ENCODE measurements at regions not wholly inside any gene's neighbourhood (a gene's known extent, or its start where the extent isn't known, plus 50 kb on each side); places are given as distances from the start of the nearest gene placed in this dataset.

DNA sequence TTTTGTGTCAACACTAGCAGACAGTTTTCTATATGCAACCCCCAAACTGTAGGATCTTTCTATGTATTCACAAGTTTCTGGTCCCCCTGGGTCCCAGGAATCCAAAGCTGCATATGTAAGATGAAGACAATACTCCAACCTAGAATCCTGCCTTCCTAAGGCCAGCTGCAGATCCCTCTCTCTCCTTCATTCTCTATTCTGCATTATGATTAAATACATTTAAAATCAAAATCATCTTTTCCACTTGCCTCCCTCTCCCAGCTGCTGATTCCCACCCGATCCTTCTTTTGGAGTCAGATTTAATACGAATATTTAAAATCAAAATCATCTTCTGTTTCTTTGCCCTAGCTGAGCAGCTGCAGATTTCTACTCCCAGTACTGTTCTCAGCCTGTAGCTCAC lies 783.0 kb upstream of the ZEB2 start:
- peaks cover 15% of the 10 kb centered on the region for H3K27me3 Mint-ChIP-seq (ENCODE audit: insufficient read depth)
- intact Hi-C loops (cut with micrococcal nuclease) = no loop called here
- no peaks in the 10 kb centered on the region for H3K36me3 Mint-ChIP-seq (ENCODE audit: low read depth)
- no peak for DNase-seq (ENCODE audit: low spot score)
- H3K4me1 Mint-ChIP-seq (ENCODE audit: low read depth) = no peaks in the 10 kb centered on the region
- no peak overlapping the region for H3K4me3 Mint-ChIP-seq
- no peaks in the 10 kb centered on the region for H3K9me3 Mint-ChIP-seq
- H3K27ac Mint-ChIP-seq = no peak overlapping the region

DNA sequence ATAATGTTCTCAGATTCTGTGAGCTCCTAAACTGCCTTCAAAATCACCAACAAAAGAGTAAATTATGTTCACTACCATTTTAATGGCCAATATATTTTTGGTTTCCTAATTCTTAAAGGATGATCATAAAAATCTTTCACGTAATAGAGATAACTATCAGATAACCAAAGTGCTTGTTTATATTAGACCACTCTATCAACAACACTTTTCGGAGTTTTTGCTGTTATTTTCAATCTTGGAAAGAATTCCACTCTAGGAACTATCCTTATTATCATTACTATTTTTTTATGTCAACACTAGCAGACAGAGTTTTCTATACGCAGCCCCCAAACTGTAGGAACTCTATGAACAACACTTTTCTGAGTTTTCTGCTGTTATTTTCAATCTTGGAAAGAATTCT lies 782.5 kb upstream of the ZEB2 start:
- Mint-ChIP-seq H3K27ac (no peak overlapping the region), H3K27me3 (ENCODE audit: insufficient read depth) (peaks cover 12% of the 10 kb centered on the region), H3K4me1 (ENCODE audit: low read depth) (no peaks in the 10 kb centered on the region), H3K36me3 (ENCODE audit: low read depth) (no peaks in the 10 kb centered on the region), H3K4me3 (no peak overlapping the region), H3K9me3 (no peaks in the 10 kb centered on the region)
- intact Hi-C loops (cut with micrococcal nuclease) = no loop called here
- no peak for DNase-seq (ENCODE audit: low spot score)

DNA sequence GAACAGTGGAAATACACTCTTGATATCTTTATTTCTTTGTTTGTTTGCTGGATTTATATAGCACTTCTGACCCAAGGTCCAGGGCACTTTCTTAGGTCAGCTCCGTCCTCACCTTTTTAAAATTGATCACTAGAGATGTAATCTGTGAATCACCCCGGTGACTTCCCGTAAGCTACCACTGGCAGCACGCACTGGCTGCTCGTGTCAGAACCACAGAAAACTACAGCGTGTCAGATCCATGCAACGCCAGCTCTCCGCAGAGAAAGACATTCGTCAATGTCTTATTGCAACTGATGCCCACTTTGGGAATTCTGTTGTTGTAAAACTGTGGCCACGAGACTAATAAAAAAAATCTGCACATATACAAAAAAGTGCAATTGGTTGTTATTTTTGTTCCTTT lies 779.4 kb upstream of the ZEB2 start:
- Mint-ChIP-seq H3K9me3 (no peaks in the 10 kb centered on the region), H3K27me3 (ENCODE audit: insufficient read depth) (peaks cover 6% of the 10 kb centered on the region), H3K4me1 (ENCODE audit: low read depth) (no peaks in the 10 kb centered on the region), H3K27ac (no peak overlapping the region), H3K4me3 (no peak overlapping the region), H3K36me3 (ENCODE audit: low read depth) (no peaks in the 10 kb centered on the region)
- no peak for DNase-seq (ENCODE audit: low spot score)
- intact Hi-C loops (cut with micrococcal nuclease) = no loop called here

DNA sequence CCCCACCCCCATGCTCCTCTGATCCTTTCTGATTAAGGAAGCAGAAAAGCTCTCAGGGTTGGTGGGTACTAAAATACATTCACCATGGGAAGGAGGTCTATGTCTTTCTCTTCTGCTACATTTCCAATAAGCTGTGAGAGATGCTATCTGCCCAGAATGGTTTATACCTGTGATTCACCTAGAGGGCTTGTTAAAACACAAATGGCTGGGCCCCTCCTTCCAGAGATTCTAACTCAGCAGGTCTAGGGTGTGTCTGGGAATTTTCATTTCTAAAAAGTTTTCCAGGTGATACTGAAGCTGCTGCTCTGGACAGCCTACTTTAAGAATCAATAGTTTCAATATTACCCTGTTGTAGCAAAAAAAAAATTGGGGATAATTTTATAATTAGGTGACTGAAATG lies 772.2 kb upstream of the ZEB2 start:
- Mint-ChIP-seq H3K27ac (no peak overlapping the region), H3K4me3 (no peak overlapping the region), H3K27me3 (ENCODE audit: insufficient read depth) (peaks cover 6% of the 10 kb centered on the region), H3K36me3 (ENCODE audit: low read depth) (no peaks in the 10 kb centered on the region), H3K4me1 (ENCODE audit: low read depth) (no peaks in the 10 kb centered on the region), H3K9me3 (no peaks in the 10 kb centered on the region)
- no peak for DNase-seq (ENCODE audit: low spot score)
- intact Hi-C loops (cut with micrococcal nuclease) = no loop called here

DNA sequence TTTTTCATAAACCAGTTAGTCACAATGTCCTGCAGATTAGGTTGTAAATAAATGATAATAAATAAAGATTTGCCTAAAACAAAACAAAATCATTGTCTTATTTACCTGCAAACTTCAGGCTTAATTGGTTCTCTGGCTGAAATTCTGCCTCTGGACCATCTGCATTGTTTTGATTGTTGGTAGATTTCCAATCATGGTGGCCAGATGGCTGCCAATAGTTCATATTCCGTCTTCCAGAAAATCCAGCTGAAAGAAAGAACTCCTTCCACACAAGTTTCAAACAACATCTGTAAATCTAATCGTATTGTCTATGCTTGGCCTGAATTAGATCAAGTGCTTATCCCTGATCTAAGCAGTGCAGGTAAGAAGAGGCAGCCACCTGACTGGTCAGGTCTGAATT lies 771.1 kb upstream of the ZEB2 start:
- Mint-ChIP-seq H3K9me3 (no peaks in the 10 kb centered on the region), H3K27me3 (ENCODE audit: insufficient read depth) (peaks cover 6% of the 10 kb centered on the region), H3K36me3 (ENCODE audit: low read depth) (no peaks in the 10 kb centered on the region), H3K4me1 (ENCODE audit: low read depth) (no peaks in the 10 kb centered on the region), H3K4me3 (no peak overlapping the region), H3K27ac (no peak overlapping the region)
- intact Hi-C loops (cut with micrococcal nuclease) = no loop called here
- no peak for DNase-seq (ENCODE audit: low spot score)

DNA sequence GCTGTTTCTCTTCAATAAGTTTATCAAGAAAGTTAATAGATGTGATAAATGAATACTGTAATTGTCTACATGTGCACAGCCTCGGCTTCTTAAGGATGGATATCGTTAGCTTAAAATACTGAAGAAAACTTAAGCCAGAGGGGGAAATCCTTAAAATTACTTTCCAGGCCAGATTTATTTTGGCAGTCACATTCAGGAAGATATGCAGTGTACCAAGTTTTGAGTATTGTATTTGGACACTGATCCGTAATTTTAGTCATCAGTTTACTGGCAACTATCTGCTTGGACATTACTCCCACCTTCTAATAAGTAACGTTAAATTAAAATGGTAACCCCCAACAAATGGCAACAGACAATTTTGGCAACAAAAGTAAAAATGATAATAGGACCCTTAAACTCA lies 770.0 kb upstream of the ZEB2 start:
- Mint-ChIP-seq H3K27me3 (ENCODE audit: insufficient read depth) (peaks cover 6% of the 10 kb centered on the region), H3K4me3 (no peak overlapping the region), H3K9me3 (no peaks in the 10 kb centered on the region), H3K4me1 (ENCODE audit: low read depth) (no peaks in the 10 kb centered on the region), H3K36me3 (ENCODE audit: low read depth) (no peaks in the 10 kb centered on the region), H3K27ac (no peak overlapping the region)
- intact Hi-C loops (cut with micrococcal nuclease) = no loop called here
- no peak for DNase-seq (ENCODE audit: low spot score)

DNA sequence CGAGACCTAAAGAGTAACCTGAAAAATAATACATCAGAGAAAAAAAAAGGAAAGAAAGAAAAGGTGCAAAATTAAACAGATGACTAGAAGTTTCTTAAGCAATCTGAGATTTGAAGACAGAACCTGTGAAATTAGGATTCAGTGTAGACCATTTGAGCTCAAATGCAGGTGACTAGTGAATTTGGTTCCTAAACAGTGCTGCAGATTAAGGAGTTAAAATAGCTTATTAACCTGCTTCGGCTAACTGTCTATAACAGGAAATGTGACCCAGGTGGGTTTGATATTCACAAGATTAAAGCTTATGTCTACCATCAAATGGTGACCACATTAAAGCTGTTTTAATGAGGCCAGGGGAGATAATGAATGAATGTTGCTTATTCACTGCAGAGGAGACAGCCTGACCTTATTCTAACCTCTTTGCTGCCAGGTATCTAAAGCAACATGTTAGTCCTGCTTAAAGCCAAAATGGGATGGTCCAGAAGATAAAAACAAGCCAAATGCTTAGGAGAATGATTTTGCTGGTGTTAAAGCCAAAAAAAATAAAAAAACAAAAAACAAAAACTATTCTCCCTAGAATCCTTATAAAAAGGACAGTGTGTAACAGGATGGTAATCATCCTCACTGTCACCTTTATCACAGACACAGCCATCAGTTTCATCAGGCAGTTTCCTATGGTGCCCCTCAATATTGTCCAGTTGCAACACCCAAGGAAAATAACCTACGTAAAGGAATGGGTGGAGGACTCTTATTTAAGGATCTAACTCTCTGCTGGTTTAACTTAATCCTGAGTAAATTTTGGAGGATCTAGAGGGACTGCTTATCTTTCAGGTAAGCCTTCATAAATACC lies 769.0 kb upstream of the ZEB2 start:
- H3K9me3 Mint-ChIP-seq = no peaks in the 10 kb centered on the region
- intact Hi-C loops (cut with micrococcal nuclease) = no loop called here
- H3K27me3 Mint-ChIP-seq (ENCODE audit: insufficient read depth) = peaks cover 2% of the 10 kb centered on the region
- no peak overlapping the region for H3K27ac Mint-ChIP-seq
- H3K4me1 Mint-ChIP-seq (ENCODE audit: low read depth) = no peaks in the 10 kb centered on the region
- H3K4me3 Mint-ChIP-seq = no peak overlapping the region
- no peaks in the 10 kb centered on the region for H3K36me3 Mint-ChIP-seq (ENCODE audit: low read depth)
- no peak for DNase-seq (ENCODE audit: low spot score)

DNA sequence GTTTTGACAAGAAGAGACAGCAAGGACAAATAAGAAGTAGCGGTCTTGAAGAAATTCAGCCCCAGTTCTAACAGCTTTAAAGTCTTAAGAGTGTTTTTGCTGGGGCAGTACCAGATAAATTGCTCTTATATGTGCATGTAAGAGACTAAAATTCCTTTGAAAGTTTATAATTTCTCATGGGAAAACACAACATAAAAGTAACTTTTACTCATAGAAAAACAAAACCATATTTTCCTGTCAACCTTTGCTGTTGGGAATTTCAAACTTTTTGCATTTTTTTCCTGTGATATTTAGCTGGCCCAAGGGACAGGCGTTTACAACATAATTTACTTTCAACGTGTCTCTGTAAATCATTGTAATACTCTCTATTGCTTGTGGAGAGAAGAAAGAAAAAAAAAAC lies 767.8 kb upstream of the ZEB2 start:
- H3K36me3 Mint-ChIP-seq (ENCODE audit: low read depth) = no peaks in the 10 kb centered on the region
- no peaks in the 10 kb centered on the region for H3K9me3 Mint-ChIP-seq
- DNase-seq (ENCODE audit: low spot score) = no peak
- H3K4me1 Mint-ChIP-seq (ENCODE audit: low read depth) = no peaks in the 10 kb centered on the region
- no peak overlapping the region for H3K4me3 Mint-ChIP-seq
- intact Hi-C loops (cut with micrococcal nuclease) = no loop called here
- peaks cover 2% of the 10 kb centered on the region for H3K27me3 Mint-ChIP-seq (ENCODE audit: insufficient read depth)
- H3K27ac Mint-ChIP-seq = no peak overlapping the region

DNA sequence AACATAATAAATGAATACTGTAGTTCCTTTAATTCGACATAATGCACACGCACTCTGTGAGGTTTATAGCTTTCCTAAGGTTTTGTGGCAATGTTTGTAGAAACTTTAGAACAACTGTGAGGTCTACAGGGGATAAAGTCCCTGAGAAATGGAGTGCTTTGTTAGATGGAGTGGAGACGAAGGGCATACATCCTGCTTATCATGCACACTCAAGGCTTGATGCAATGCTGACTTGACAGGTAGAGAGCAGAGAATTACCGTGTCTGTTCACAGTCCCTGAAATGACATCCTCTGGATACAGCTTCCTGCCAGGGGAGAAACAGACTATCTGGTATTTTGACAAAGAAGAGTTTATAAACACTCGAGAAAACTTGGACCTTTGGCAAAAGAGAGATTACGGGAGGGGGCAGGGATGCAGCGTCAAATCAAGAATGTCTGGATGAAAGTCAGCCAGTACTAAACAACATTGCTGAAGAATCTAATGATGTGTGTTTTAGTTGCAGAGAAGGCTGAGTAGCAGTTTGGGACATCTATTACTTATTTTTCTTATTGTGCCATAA lies 766.9 kb upstream of the ZEB2 start:
- Mint-ChIP-seq H3K36me3 (ENCODE audit: low read depth) (no peaks in the 10 kb centered on the region), H3K9me3 (no peaks in the 10 kb centered on the region), H3K27me3 (ENCODE audit: insufficient read depth) (peaks cover 5% of the 10 kb centered on the region), H3K4me3 (no peak overlapping the region), H3K27ac (no peak overlapping the region), H3K4me1 (ENCODE audit: low read depth) (no peaks in the 10 kb centered on the region)
- intact Hi-C loops (cut with micrococcal nuclease) = no loop called here
- no peak for DNase-seq (ENCODE audit: low spot score)

DNA sequence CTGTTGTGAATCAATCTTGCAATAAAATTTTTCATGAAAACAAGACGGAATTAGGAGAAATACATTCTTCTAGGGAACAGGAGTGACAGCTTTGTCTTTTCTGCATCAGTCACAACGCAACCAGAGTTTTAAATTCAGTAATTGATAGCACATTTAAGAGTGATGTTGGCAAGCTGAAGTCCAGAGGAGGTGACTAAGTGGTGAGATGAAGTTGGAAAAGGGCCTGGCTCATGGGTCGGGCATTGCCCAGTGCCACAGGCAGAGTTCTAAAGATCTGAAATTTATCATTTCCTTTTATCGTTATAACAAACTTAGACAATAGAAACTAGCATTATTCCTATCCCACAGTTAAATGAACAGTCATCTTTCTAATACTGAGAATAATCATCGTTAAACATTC lies 764.6 kb upstream of the ZEB2 start:
- Mint-ChIP-seq H3K4me1 (ENCODE audit: low read depth) (no peaks in the 10 kb centered on the region), H3K36me3 (ENCODE audit: low read depth) (no peaks in the 10 kb centered on the region), H3K27me3 (ENCODE audit: insufficient read depth) (peaks cover 5% of the 10 kb centered on the region), H3K9me3 (no peaks in the 10 kb centered on the region), H3K27ac (no peak overlapping the region), H3K4me3 (no peak overlapping the region)
- DNase-seq (ENCODE audit: low spot score) = no peak
- intact Hi-C loops (cut with micrococcal nuclease) = no loop called here

DNA sequence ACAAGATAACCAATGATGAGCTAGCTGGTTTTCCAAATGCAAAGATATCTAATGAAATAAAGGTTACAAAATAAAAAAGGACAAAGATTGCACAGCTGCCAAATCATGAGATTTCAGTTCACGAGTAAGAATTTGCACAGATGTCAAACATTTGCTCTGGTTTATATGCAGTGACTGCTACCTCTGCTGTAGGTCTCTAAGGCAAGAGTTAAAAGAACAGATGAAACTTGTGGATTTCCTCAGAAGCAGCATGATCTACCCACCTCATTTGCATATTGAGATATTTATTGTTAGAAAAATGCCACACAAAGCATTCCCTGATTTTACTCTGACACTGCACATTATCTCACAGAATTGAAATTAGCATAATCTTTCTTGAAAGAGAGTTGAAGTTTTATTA lies 763.2 kb upstream of the ZEB2 start:
- Mint-ChIP-seq H3K36me3 (ENCODE audit: low read depth) (no peaks in the 10 kb centered on the region), H3K4me3 (no peak overlapping the region), H3K4me1 (ENCODE audit: low read depth) (no peaks in the 10 kb centered on the region), H3K27ac (no peak overlapping the region), H3K27me3 (ENCODE audit: insufficient read depth) (peaks cover 3% of the 10 kb centered on the region), H3K9me3 (no peaks in the 10 kb centered on the region)
- no peak for DNase-seq (ENCODE audit: low spot score)
- intact Hi-C loops (cut with micrococcal nuclease) = no loop called here

DNA sequence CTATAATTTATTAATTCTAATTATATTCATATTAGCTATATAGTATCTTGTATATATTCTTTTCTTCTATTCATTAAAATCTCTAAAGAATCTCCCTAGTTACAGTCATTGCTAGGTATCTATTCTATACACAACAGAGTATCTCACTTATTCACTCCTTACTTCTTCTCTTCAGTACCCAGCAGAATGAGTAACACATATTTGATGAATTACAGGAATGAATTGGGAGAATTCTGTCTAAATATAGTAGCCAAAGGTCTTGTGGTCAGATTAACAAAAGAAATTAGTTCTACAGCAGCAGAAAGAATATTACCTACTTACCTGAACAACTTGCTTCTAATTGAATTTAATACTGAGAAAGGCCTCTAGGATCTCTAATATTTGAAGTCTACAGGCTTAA lies 758.0 kb upstream of the ZEB2 start:
- no peak overlapping the region for H3K27ac Mint-ChIP-seq
- intact Hi-C loops (cut with micrococcal nuclease) = no loop called here
- no peak for DNase-seq (ENCODE audit: low spot score)
- no peak overlapping the region for H3K4me3 Mint-ChIP-seq
- H3K36me3 Mint-ChIP-seq (ENCODE audit: low read depth) = no peaks in the 10 kb centered on the region
- peaks cover 5% of the 10 kb centered on the region for H3K27me3 Mint-ChIP-seq (ENCODE audit: insufficient read depth)
- H3K9me3 Mint-ChIP-seq = no peaks in the 10 kb centered on the region
- no peaks in the 10 kb centered on the region for H3K4me1 Mint-ChIP-seq (ENCODE audit: low read depth)

DNA sequence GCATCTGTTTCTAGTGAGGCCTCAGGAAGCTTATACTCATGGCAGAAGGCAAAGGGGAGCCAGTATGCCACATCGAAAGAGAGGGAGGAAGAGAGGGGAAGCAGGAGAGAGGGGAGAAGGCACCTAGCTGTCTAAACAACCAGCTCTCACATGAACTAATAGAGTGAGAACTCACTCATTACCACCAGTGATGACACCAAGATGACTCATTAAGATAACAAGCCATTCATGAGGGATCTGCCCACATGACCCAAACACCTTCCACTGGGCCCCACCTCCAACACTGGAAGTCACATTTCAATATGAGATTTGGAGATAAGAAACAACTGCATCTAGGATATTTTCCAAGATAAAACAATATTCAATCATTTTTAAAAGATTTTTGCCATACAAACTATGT lies 753.9 kb upstream of the ZEB2 start:
- Mint-ChIP-seq H3K36me3 (ENCODE audit: low read depth) (no peaks in the 10 kb centered on the region), H3K27ac (no peak overlapping the region), H3K27me3 (ENCODE audit: insufficient read depth) (peaks cover 2% of the 10 kb centered on the region), H3K4me1 (ENCODE audit: low read depth) (no peaks in the 10 kb centered on the region), H3K4me3 (no peak overlapping the region), H3K9me3 (no peaks in the 10 kb centered on the region)
- intact Hi-C loops (cut with micrococcal nuclease) = no loop called here
- DNase-seq (ENCODE audit: low spot score) = no peak

DNA sequence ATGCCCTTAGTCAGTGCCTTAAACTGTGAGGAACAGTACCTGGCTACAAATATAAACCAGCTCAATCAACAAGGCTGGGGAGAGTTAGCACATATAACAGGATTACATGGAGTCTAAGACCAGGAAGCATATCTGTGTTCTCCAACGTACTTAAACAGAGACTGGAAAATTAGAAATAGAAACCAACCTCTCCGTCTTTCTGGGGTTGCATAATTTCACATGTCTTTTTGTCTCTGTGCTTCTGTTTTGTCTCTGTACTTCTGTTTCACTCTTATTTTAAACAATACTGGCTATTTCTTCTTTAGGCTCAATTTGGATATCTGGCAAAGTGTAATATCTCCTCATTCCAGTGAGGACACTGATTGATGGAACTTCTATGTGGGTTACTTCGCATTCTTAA lies 749.0 kb upstream of the ZEB2 start:
- H3K4me3 Mint-ChIP-seq = no peak overlapping the region
- H3K9me3 Mint-ChIP-seq = no peaks in the 10 kb centered on the region
- H3K4me1 Mint-ChIP-seq (ENCODE audit: low read depth) = no peaks in the 10 kb centered on the region
- H3K27me3 Mint-ChIP-seq (ENCODE audit: insufficient read depth) = peaks cover 6% of the 10 kb centered on the region
- no peak overlapping the region for H3K27ac Mint-ChIP-seq
- no peaks in the 10 kb centered on the region for H3K36me3 Mint-ChIP-seq (ENCODE audit: low read depth)
- DNase-seq (ENCODE audit: low spot score) = no peak
- intact Hi-C loops (cut with micrococcal nuclease) = loop anchor here (10.0 kb wide), 1 partner anchor 476 kb away; no protein-coding TSS in a partner anchor

Data from activated T-helper 1 cell treated with anti-CD3 and anti-CD28 coated beads, Interleukin-12 subunit alpha, Interleukin-12 subunit beta, Interleukin-2, Interleukin-4 antibody, amounts not matched to agents 30 ng/mL and 10 ng/mL and 1 ng/mL, durations not matched to agents 14 hours and 24 hours and 36 hours (primary cell).